Activated CD4-positive, alpha-beta T cell treated with anti-CD3 and anti-CD28 coated beads, Interleukin-2, amount 10 ng/mL, durations not matched to agents 24 days and 14 days (primary cell): ENCODE measurements at regions not wholly inside any gene's neighbourhood (a gene's known extent, or its start where the extent isn't known, plus 50 kb on each side); places are given as distances from the start of the nearest gene placed in this dataset.

Source experiments
- DNase-seq: peaks from one replicate; pipeline ENCODE4 v3.0.0; 2022
- H3K27ac Mint-ChIP-seq: one replicate; pipeline ENCODE4 v1.8.0; 2022; ENCODE audit warnings: mild to moderate bottlenecking, mixed read lengths
- H3K27me3 Mint-ChIP-seq: one replicate; pipeline ENCODE4 v1.8.0; 2022; ENCODE audit warnings: mixed read lengths
- H3K36me3 Mint-ChIP-seq: one replicate; pipeline ENCODE4 v1.8.0; 2022; ENCODE audit warnings: low read depth, mild to moderate bottlenecking, mixed read lengths
- H3K4me1 Mint-ChIP-seq: one replicate; pipeline ENCODE4 v1.8.0; 2021; ENCODE audit warnings: mixed read lengths
- H3K4me3 Mint-ChIP-seq: one replicate; pipeline ENCODE4 v1.8.0; 2022; ENCODE audit warnings: mild to moderate bottlenecking, moderate library complexity, mixed read lengths
- H3K9me3 Mint-ChIP-seq: one replicate; pipeline ENCODE4 v1.8.0; 2021; ENCODE audit warnings: mixed read lengths
- intact Hi-C: fragments of 100-400 bp; cut with micrococcal nuclease; formaldehyde crosslinking; loops from one replicate; pipeline ENCODE4 v1.15.1; 2023

DNA sequence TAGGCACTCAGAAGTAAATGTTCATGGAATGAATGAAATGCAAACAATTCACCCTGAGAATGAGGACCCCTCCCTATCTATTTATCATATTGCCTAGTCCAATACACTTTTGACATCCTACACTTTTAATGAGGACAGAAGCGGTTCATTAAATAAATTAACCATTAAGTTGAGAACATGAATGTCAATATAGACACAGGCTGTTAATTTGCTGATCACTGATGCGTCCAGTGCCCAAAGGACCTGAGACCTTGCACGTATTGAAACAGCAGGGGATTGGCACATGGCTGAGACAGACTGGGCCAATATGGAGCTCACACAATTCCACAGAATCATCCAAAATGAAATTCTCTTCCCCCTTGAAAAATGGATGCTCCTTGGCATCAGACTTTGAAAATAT, 430.0 kb downstream of the SLC4A3 start:
- H3K9me3 Mint-ChIP-seq: no peaks in the 10 kb centered on the region
- no peak for DNase-seq
- no peaks in the 10 kb centered on the region for H3K27me3 Mint-ChIP-seq
- no peaks in the 10 kb centered on the region for H3K36me3 Mint-ChIP-seq
- no peak overlapping the region for H3K4me3 Mint-ChIP-seq
- no peak overlapping the region for H3K27ac Mint-ChIP-seq
- intact Hi-C loops: no loop called here
- H3K4me1 Mint-ChIP-seq: no peaks in the 10 kb centered on the region

DNA sequence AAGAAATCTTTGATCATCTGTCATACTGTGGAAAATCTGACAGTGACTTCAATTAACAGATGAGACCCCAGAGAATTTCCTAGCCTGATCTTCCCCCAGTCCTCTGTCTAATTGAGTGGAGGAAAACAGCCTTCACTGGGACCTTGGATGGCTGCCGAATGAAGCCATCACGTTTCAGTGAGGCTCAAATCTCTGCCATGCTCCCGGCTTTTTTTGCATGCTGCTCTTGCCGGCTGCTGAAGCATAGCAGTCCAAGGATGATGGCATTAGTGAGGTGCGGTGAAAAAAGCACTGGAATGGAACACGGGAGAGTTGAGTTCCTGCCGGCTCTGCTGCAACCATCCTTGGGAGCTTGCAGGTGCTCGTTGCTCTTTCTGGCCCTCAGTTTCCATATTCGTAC, 430.5 kb downstream of the SLC4A3 start:
- intact Hi-C loops: no loop called here

DNA sequence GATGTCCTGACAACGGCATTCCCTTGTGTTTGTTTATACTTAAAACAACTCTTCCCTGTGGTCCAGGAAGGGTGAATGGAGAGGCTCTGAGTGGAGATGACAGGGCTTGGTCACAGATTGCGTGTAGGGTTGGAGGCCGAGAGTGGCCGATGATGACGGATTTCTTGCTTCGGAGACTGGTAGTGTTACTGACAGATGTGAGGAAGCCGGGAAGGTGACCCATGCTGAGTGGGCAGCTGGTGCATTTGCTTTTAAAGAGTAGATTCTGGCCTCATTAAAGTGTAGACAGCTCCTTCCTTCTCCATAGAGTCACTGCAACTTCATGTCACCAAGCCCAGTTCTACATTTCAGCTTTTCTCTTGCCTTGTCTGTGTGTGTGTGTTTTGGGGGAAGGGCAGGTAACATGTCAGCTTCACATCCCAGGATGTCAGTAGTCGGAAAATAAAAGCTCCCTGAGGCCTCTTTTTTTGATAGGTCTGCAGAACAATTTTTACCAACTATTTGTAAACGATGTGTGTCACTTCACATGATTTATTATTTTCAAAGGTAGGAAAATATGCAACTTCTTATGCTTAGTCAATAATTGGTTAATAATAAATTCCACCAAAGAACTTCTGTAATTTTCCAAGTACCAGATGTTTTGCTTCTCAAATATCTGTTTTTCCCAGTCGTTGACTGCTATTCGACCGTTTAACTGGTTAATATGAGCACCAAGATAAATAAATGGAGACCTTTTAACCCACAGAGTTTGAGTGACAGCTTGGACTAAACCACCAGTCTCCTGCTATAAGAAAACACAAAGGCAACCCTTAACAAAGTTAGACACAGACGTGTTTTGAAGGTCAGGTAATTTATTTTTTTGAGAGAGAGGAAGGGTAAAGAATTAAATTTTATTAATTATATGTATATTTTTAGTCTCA, 436.9 kb downstream of the SLC4A3 start:
- Mint-ChIP-seq H3K36me3 (no peaks in the 10 kb centered on the region), H3K4me1 (no peaks in the 10 kb centered on the region), H3K27me3 (no peaks in the 10 kb centered on the region), H3K4me3 (no peak overlapping the region), H3K9me3 (no peaks in the 10 kb centered on the region), H3K27ac (no peak overlapping the region)
- DNase-seq: no peak
- intact Hi-C loops: no loop called here

More for the DNA sequence above, 430.5 kb downstream of the SLC4A3 start:
- no peaks in the 10 kb centered on the region for H3K9me3 Mint-ChIP-seq
- no peak for DNase-seq
- no peak overlapping the region for H3K4me3 Mint-ChIP-seq
- no peak overlapping the region for H3K27ac Mint-ChIP-seq
- no peaks in the 10 kb centered on the region for H3K4me1 Mint-ChIP-seq
- no peaks in the 10 kb centered on the region for H3K36me3 Mint-ChIP-seq
- H3K27me3 Mint-ChIP-seq: no peaks in the 10 kb centered on the region

- H3K9me3 Mint-ChIP-seq: no peaks in the 10 kb centered on the region
- intact Hi-C loops: no loop called here
- DNase-seq: no peak
- H3K4me3 Mint-ChIP-seq: no peak overlapping the region
- no peaks in the 10 kb centered on the region for H3K4me1 Mint-ChIP-seq
- H3K36me3 Mint-ChIP-seq: no peaks in the 10 kb centered on the region
- H3K27me3 Mint-ChIP-seq: no peaks in the 10 kb centered on the region
- no peak overlapping the region for H3K27ac Mint-ChIP-seq
Measured at GRCh38 chr2:220065581-220065980, 438.2 kb downstream of the SLC4A3 start.

- Mint-ChIP-seq H3K36me3 (no peaks in the 10 kb centered on the region), H3K9me3 (no peaks in the 10 kb centered on the region), H3K27ac (no peak overlapping the region), H3K27me3 (no peaks in the 10 kb centered on the region), H3K4me3 (no peak overlapping the region), H3K4me1 (no peaks in the 10 kb centered on the region)
- intact Hi-C loops: no loop called here
- no peak for DNase-seq
Measured at GRCh38 chr2:220068846-220069245, 441.4 kb downstream of the SLC4A3 start.

- H3K36me3 Mint-ChIP-seq: no peaks in the 10 kb centered on the region
- H3K27ac Mint-ChIP-seq: no peak overlapping the region
Measured at GRCh38 chr2:220070349-220070748, 442.9 kb downstream of the SLC4A3 start.

DNA sequence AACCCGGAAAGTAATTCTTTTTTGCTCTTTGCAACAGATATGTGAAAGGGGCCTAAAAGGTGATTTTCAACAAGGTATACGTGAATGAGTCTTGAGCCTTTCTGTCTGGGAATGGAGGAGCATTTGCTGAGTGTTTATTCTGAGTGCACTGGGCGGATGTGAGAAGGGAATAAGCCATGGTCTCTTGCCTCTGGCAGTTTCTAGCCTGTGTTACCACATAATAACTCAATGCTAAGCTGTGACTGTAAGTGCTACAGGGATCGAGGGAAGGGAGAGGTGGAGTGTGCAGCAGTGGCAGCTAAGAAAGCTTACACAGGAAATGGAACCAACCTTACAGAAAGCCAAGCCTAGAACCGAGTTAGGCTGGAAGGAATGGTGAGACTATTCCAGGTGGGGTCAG, 444.3 kb downstream of the SLC4A3 start:
- H3K36me3 Mint-ChIP-seq: no peaks in the 10 kb centered on the region
- no peak overlapping the region for H3K27ac Mint-ChIP-seq
- no peaks in the 10 kb centered on the region for H3K4me1 Mint-ChIP-seq
- H3K4me3 Mint-ChIP-seq: no peak overlapping the region
- H3K9me3 Mint-ChIP-seq: no peaks in the 10 kb centered on the region
- no peak for DNase-seq
- no peaks in the 10 kb centered on the region for H3K27me3 Mint-ChIP-seq
- intact Hi-C loops: no loop called here

More at GRCh38 chr2:220070349-220070748, 442.9 kb downstream of the SLC4A3 start:
- intact Hi-C loops: no loop called here
- Mint-ChIP-seq H3K4me1 (no peaks in the 10 kb centered on the region), H3K9me3 (no peaks in the 10 kb centered on the region), H3K27me3 (no peaks in the 10 kb centered on the region), H3K4me3 (no peak overlapping the region)
- no peak for DNase-seq

DNA sequence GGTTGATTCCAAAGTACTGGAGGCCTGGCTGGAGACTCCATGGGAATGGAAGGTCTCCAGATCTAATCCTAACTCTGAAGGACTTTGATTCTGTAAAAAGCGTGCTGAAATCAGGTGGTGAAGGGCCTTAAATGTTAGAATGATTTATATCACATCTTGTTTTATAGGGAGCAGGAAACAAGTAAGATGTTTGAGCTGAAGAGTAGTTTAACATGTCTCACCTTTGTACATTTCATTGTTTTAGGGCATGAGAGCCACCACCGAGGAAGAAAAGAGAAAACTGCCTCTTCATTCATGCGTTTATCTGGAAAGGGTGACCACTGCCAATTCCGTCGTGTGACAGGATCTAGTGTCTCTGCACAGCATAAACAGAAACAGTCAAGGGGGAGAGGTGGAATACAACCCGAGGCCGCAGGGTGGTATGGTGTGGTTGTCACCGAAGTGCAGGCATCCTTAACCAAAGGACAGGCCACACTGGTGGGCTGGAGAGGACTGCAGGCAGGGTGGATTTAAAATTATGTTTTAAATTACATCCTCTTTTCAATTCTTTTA, 445.3 kb downstream of the SLC4A3 start:
- Mint-ChIP-seq H3K27ac (no peak overlapping the region), H3K4me3 (no peak overlapping the region), H3K36me3 (no peaks in the 10 kb centered on the region), H3K4me1 (no peaks in the 10 kb centered on the region), H3K27me3 (no peaks in the 10 kb centered on the region), H3K9me3 (no peaks in the 10 kb centered on the region)
- no peak for DNase-seq
- intact Hi-C loops: no loop called here

- intact Hi-C loops: no loop called here
- H3K27me3 Mint-ChIP-seq: no peaks in the 10 kb centered on the region
- no peak for DNase-seq
- no peaks in the 10 kb centered on the region for H3K36me3 Mint-ChIP-seq
- no peak overlapping the region for H3K4me3 Mint-ChIP-seq
- H3K4me1 Mint-ChIP-seq: no peaks in the 10 kb centered on the region
- no peak overlapping the region for H3K27ac Mint-ChIP-seq
- no peaks in the 10 kb centered on the region for H3K9me3 Mint-ChIP-seq
Measured at GRCh38 chr2:220075835-220076234, 448.4 kb downstream of the SLC4A3 start.

GRCh38 chr2:220076734-220077133, 449.3 kb downstream of the SLC4A3 start:
- H3K36me3 Mint-ChIP-seq: no peaks in the 10 kb centered on the region

GRCh38 chr2:220077488-220077887, 450.1 kb downstream of the SLC4A3 start:
- no peaks in the 10 kb centered on the region for H3K4me1 Mint-ChIP-seq
- no peaks in the 10 kb centered on the region for H3K27me3 Mint-ChIP-seq
- DNase-seq: no peak
- no peaks in the 10 kb centered on the region for H3K9me3 Mint-ChIP-seq
- no peaks in the 10 kb centered on the region for H3K36me3 Mint-ChIP-seq
- H3K4me3 Mint-ChIP-seq: no peak overlapping the region
- intact Hi-C loops: no loop called here
- H3K27ac Mint-ChIP-seq: no peak overlapping the region

More at GRCh38 chr2:220076734-220077133, 449.3 kb downstream of the SLC4A3 start:
- no peaks in the 10 kb centered on the region for H3K9me3 Mint-ChIP-seq
- no peaks in the 10 kb centered on the region for H3K27me3 Mint-ChIP-seq
- intact Hi-C loops: no loop called here
- DNase-seq: no peak
- no peaks in the 10 kb centered on the region for H3K4me1 Mint-ChIP-seq
- no peak overlapping the region for H3K27ac Mint-ChIP-seq
- no peak overlapping the region for H3K4me3 Mint-ChIP-seq

- no peaks in the 10 kb centered on the region for H3K4me1 Mint-ChIP-seq
- no peak overlapping the region for H3K4me3 Mint-ChIP-seq
- H3K36me3 Mint-ChIP-seq: no peaks in the 10 kb centered on the region
- no peak overlapping the region for H3K27ac Mint-ChIP-seq
- no peaks in the 10 kb centered on the region for H3K27me3 Mint-ChIP-seq
- DNase-seq: no peak
- no peaks in the 10 kb centered on the region for H3K9me3 Mint-ChIP-seq
- intact Hi-C loops: no loop called here
Measured at GRCh38 chr2:220078439-220078838, 451.0 kb downstream of the SLC4A3 start.

DNA sequence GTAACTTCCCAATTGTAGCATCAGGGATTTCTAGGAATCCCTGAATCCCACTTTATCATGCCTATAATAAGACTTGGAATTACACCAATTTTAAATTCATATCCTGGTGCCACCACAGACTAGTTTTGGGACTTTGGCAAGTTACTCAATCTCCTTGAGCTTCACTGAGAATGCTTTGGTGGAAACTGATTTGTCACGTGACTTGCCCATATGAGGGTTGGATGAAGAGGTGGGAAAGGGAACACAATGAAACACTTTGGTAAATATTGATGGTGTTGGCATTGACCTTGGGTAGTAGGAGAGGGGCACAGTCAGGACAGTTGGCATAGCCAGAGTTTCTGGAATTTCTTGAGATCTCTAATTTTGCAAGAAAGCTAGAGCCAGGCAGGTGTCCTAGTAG, 452.2 kb downstream of the SLC4A3 start:
- Mint-ChIP-seq H3K36me3 (no peaks in the 10 kb centered on the region), H3K27ac (no peak overlapping the region), H3K9me3 (no peaks in the 10 kb centered on the region), H3K27me3 (no peaks in the 10 kb centered on the region), H3K4me1 (no peaks in the 10 kb centered on the region), H3K4me3 (no peak overlapping the region)
- intact Hi-C loops: no loop called here
- DNase-seq: no peak

- H3K9me3 Mint-ChIP-seq: no peaks in the 10 kb centered on the region
- DNase-seq: no peak
- H3K27ac Mint-ChIP-seq: no peak overlapping the region
- H3K27me3 Mint-ChIP-seq: no peaks in the 10 kb centered on the region
- H3K4me1 Mint-ChIP-seq: no peaks in the 10 kb centered on the region
- H3K36me3 Mint-ChIP-seq: no peaks in the 10 kb centered on the region
- no peak overlapping the region for H3K4me3 Mint-ChIP-seq
- intact Hi-C loops: no loop called here
Measured at GRCh38 chr2:220081171-220081570, 453.7 kb downstream of the SLC4A3 start.
